Kidney epithelial cell (primary cell): ENCODE measurements at regions not wholly inside any gene's neighbourhood (a gene's known extent, or its start where the extent isn't known, plus 50 kb on each side); places are given as distances from the start of the nearest gene placed in this dataset.
A peak's percentile ranks its signal among the peaks of the same experiment; 100 is the strongest.

Source experiments
- DNase-seq: peaks from one replicate; pipeline ENCODE4 v3.0.0-alpha.2; 2010; ENCODE audit warnings: low read depth
- H3K27me3 ChIP-seq: 2 replicates; pipeline ENCODE4 v1.6.0; 2011; ENCODE audit warnings: low read length; ENCODE audit not compliant: control insufficient read depth, insufficient read depth
- H3K36me3 ChIP-seq: 2 replicates; pipeline ENCODE4 v1.5.1; 2011; ENCODE audit warnings: low read length; ENCODE audit not compliant: control insufficient read depth, insufficient read depth
- H3K4me3 ChIP-seq: 2 replicates; pipeline ENCODE4 v1.5.1; 2011; ENCODE audit warnings: low read depth, mild to moderate bottlenecking, control low read depth, low read length
- CTCF ChIP-seq: IDR thresholded peaks from 2 replicates; pipeline ENCODE4 v1.5.1; 2011; ENCODE audit warnings: mild to moderate bottlenecking, moderate library complexity, low read length, control low read depth, inconsistent platforms; ENCODE audit not compliant: insufficient read depth, poor library complexity, severe bottlenecking

DNA sequence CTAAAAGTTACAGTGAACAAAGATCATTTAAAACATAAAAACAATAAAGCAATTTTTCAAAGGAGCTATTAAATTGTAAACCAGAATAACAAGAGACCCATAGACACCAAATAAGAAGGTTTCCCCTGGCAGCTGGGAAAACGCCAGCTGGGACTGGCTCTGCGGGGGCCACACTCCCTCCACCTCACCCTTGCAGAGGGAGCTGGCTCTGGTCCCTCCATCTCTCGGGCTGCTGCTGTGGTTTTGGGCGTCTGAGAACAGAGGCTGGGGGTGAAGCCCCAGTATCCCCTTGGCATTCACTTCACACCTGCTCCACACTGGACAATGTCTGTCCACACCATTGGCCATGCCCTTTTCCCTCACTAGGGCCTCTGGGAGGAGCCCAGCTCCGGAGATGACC, 62.1 kb upstream of the OTOS start:
- H3K27me3 ChIP-seq: peaks cover 15% of the 10 kb centered on the region
- no peaks in the 10 kb centered on the region for H3K36me3 ChIP-seq
- DNase-seq: no peak
- H3K4me3 ChIP-seq: no peak overlapping the region
- TF ChIP-seq CTCF: no peak

GRCh38 chr2:240203031-240203787, 62.8 kb upstream of the OTOS start:
- peaks cover 15% of the 10 kb centered on the region for H3K27me3 ChIP-seq
- H3K36me3 ChIP-seq: no peaks in the 10 kb centered on the region
- H3K4me3 ChIP-seq: no peak overlapping the region
- DNase-seq: no peak
- no peak for TF ChIP-seq CTCF

DNA sequence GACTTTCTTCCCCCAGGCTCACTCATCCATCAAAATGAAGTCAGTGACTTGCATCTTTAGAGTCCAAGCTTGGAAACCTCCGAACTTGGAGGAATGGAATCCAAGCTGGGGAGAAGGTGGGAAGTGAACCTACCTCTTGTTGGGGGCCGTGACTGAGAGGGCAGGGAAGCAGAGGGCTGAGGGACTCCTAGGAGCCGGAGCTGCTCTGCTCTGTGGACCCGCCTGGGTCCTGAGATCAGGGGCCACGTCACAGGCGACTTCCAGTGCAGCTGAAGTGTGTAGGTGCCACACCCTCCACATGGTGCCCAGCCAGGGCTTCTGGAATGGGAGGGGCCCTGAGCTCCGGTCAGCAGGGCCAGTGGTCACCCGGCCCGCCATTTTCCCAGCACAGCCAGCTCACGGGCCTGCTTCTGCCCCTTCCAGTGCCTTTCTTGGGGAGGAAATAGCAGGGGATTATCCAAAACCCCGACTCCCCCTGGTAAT, 63.4 kb upstream of the OTOS start:
- Histone ChIP-seq H3K27me3 (peaks cover 15% of the 10 kb centered on the region), H3K36me3 (no peaks in the 10 kb centered on the region), H3K4me3 (no peak overlapping the region)
- no peak for TF ChIP-seq CTCF
- DNase-seq: no peak

DNA sequence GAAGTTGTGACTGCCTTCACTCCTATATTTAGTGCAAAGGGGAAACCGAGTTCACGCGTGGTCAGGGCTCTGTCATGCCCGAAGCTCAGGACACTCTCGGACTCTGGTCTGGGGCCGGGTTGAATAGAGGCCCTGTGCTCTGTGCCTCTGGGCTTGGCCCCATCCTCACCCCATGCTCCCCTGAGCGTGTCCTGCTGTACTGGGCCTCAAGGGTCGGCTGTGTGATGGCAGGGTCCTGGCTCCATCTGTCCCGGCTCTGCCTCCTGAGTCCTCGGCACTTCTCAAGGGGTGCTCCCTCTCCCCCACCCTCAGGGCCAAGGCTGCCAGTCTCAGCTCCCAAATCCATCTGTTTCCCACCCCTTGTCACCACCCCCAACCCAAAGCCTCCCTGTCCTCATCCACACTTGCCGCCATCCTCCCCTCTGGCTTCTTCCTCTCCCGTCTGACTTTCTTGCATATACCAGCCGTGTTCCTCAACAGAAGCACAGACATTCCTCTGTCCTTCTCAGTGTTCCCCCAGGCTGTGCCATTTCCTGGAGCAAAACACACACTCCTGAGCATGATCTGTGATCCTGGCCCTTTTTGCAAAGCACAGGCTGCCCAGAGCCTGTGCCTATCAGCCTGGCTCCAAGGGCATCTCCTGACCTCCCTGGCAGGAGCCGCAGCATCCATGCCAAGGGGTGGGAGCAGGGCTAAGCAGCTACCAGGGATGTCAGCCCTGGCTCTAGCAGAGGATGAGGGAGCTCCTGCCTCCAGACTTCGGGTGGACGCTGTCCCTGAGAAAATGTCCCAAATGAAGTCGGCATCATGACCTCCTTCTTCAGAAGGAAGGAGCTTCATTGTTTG, 64.2 kb upstream of the OTOS start:
- Histone ChIP-seq H3K4me3 (no peak overlapping the region), H3K27me3 (peaks cover 15% of the 10 kb centered on the region), H3K36me3 (no peaks in the 10 kb centered on the region)
- DNase-seq: no peak
- no peak for TF ChIP-seq CTCF

GRCh38 chr2:240205348-240205747, 64.9 kb upstream of the OTOS start:
- no peaks in the 10 kb centered on the region for H3K36me3 ChIP-seq
- peak; percentile 85 for DNase-seq
- no peak overlapping the region for H3K4me3 ChIP-seq
- peaks cover 15% of the 10 kb centered on the region for H3K27me3 ChIP-seq
- TF ChIP-seq CTCF: no peak

DNA sequence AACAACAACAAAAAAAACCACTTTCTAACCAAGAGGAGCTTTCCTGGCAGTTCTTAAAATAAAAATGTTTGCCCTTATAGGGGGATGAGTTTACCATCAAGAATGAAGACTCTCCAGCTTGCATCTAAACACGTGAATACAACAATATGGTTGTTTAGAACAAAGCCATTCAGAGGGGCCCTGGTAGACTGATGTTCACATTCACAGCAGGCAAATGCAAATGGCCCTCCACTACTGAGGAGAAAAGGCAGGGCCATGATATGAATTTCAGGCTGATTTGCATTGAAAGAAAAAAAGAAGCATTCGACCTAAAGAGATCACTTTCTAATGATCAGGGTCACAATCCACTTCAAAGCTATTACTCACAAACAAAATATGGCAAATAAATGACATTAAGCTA, 65.3 kb upstream of the OTOS start:
- Histone ChIP-seq H3K36me3 (no peaks in the 10 kb centered on the region), H3K27me3 (peaks cover 11% of the 10 kb centered on the region), H3K4me3 (no peak overlapping the region)
- no peak for DNase-seq
- TF ChIP-seq CTCF: no peak
